Cardiac muscle cell (in vitro differentiated cells and primary cell): ENCODE measurements at regions not wholly inside any gene's neighbourhood (a gene's known extent, or its start where the extent isn't known, plus 50 kb on each side); places are given as distances from the start of the nearest gene placed in this dataset.
A peak's percentile ranks its signal among the peaks of the same experiment; 100 is the strongest.

ENCODE experiments used
- DNase-seq, 2 donors: peaks; one replicate each; pipeline versions ENCODE4 v3.0.0 to v3.0.0-alpha.2; 2010 to 2017; ENCODE audit warnings: low read depth in 1 of 2, low spot score in 1 of 2
- H3K27ac ChIP-seq: fragments of 200-600 bp; sonication (generic); 2 replicates; pipeline ENCODE4 v1.5.1; 2016
- H3K27me3 ChIP-seq: fragments of 200-600 bp; sonication (generic); 2 replicates; pipeline ENCODE4 v1.6.0; 2016; ENCODE audit warnings: control low read depth
- H3K36me3 ChIP-seq: fragments of 200-600 bp; sonication (generic); 2 replicates; pipeline ENCODE4 v1.5.1; 2016; ENCODE audit warnings: control low read depth
- H3K4me1 ChIP-seq: fragments of 200-600 bp; sonication (generic); 2 replicates; pipeline ENCODE4 v1.8.1; 2017; ENCODE audit warnings: low read depth, mild to moderate bottlenecking, mixed run types
- H3K4me3 ChIP-seq: fragments of 200-600 bp; sonication (generic); 2 replicates; pipeline ENCODE4 v1.5.1; 2016; ENCODE audit warnings: mild to moderate bottlenecking
- H3K9me3 ChIP-seq: fragments of 200-600 bp; sonication (generic); 2 replicates; pipeline ENCODE4 v1.5.1; 2017; ENCODE audit warnings: low read depth, mild to moderate bottlenecking, control low read depth
- CTCF ChIP-seq: IDR thresholded peaks from 2 replicates; pipeline ENCODE4 v1.5.1; 2012; ENCODE audit warnings: low read depth, mild to moderate bottlenecking, low read length

GRCh38 chr1:193916452-193916851 is 730.0 kb upstream of the B3GALT2 start:
- H3K36me3 ChIP-seq = no peaks in the 10 kb centered on the region
- TF ChIP-seq CTCF = no peak
- H3K9me3 ChIP-seq = no peaks in the 10 kb centered on the region
- no peaks in the 10 kb centered on the region for H3K4me1 ChIP-seq
- no peak overlapping the region for H3K4me3 ChIP-seq
- no peaks in the 10 kb centered on the region for H3K27me3 ChIP-seq
- no peak overlapping the region for H3K27ac ChIP-seq
- DNase-seq = no peak

GRCh38 chr1:193914871-193915270 is 728.5 kb upstream of the B3GALT2 start:
- Histone ChIP-seq H3K4me3 (no peak overlapping the region), H3K27ac (no peak overlapping the region), H3K9me3 (no peaks in the 10 kb centered on the region), H3K27me3 (no peaks in the 10 kb centered on the region), H3K36me3 (no peaks in the 10 kb centered on the region), H3K4me1 (no peaks in the 10 kb centered on the region)
- DNase-seq = no peak
- TF ChIP-seq CTCF = no peak

DNA sequence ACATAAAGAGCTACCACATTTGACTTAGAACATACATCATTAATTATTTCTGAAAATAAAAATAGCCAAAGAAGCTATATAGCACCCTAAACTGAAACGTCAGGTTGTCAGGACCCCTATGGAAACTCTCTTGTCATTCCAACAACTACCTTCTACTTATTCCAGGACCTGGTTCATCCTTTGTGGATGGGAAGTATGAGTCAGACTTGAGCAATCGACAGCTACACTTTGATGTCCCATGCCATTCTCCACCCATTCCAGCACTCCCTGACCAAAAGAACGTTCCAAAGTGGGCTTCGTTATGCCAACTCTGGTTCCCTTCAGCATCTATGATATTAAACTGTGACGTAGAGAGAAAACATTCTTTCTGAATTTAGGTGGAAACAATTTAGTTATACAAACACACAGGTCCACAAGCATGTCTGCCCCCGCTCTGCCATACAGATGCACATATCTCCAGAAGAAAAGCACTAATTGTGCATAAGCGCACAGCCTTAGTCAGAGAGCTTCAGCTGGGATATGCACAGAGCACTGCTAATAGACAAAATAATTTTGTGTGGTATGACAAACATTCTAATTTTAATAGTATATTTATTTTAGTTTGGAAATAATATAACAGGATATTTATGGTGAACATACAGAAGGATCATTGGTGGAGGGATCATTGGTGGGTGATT is 723.1 kb upstream of the B3GALT2 start:
- no peaks in the 10 kb centered on the region for H3K4me1 ChIP-seq
- DNase-seq = no peak
- TF ChIP-seq CTCF = no peak
- no peaks in the 10 kb centered on the region for H3K27me3 ChIP-seq
- H3K4me3 ChIP-seq = no peak overlapping the region
- H3K9me3 ChIP-seq = no peaks in the 10 kb centered on the region
- no peak overlapping the region for H3K27ac ChIP-seq
- H3K36me3 ChIP-seq = no peaks in the 10 kb centered on the region

GRCh38 chr1:193905288-193906085 is 719.1 kb upstream of the B3GALT2 start:
- Histone ChIP-seq H3K27ac (no peak overlapping the region), H3K4me1 (peaks cover 12% of the 10 kb centered on the region), H3K4me3 (no peak overlapping the region), H3K36me3 (no peaks in the 10 kb centered on the region), H3K9me3 (no peaks in the 10 kb centered on the region), H3K27me3 (no peaks in the 10 kb centered on the region)
- DNase-seq = peak in 1 of 2 donors; percentile 15
- TF ChIP-seq CTCF = no peak

DNA sequence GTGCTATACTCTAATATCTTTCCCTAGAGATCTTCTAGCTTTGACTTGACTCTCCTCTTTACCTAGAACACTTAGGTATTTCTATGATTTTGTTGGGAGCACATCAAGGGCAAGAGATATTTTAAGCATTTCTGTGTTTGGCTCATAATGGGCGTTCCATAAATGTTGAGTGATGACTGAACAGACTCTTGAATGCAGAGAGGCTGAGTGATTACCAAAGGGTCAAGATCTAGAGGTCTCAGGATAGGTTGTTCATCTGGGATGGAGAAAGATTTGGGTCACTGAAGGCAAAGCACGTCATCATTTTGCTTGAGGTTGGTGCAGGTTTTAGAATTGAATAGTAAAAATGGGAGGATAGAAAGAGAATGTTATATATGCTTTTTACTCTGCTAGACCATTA is 705.4 kb upstream of the B3GALT2 start:
- no peaks in the 10 kb centered on the region for H3K9me3 ChIP-seq
- H3K27ac ChIP-seq = no peak overlapping the region
- no peaks in the 10 kb centered on the region for H3K27me3 ChIP-seq
- no peak overlapping the region for H3K4me3 ChIP-seq
- peak in 1 of 2 donors; percentile 10 for DNase-seq
- no peaks in the 10 kb centered on the region for H3K4me1 ChIP-seq
- no peak for TF ChIP-seq CTCF
- H3K36me3 ChIP-seq = no peaks in the 10 kb centered on the region
